Panc1 (cell line): ENCODE measurements at regions not wholly inside any gene's neighbourhood (a gene's known extent, or its start where the extent isn't known, plus 50 kb on each side); places are given as distances from the start of the nearest gene placed in this dataset.

Source experiments
- ATAC-seq: fragments of 200-7000 bp; cut with Tn5 transposase; 2 replicates; pipeline ENCODE4 v1.9.1; 2020; ENCODE audit warnings: mild to moderate bottlenecking, moderate library complexity
- BruUV-seq: library from RNA; stranded (reverse); fragments of 400-500 nt; replicated peaks from 2 replicates; lab custom pipeline; 2021; lab: Mats Ljungman, UMichigan
- CTCF ChIA-PET: fragments of 300-600 bp; sonication (Branson Sonifier 250); formaldehyde crosslinking; loops from one replicate; lab custom pipeline; 2022; ENCODE audit warnings: antibody characterized with exemption; lab: Charles Lee
- POLR2A ChIA-PET: fragments of 300-600 bp; sonication (Branson Sonifier 250); formaldehyde crosslinking; loops from one replicate; lab custom pipeline; 2022; ENCODE audit warnings: antibody characterized with exemption; lab: Charles Lee
- DNase-seq: peaks from one replicate; pipeline ENCODE4 v3.0.0-alpha.2; 2010; ENCODE audit warnings: low read depth, low spot score
- H3K27ac ChIP-seq: 2 replicates; pipeline ENCODE4 v1.5.1; 2011; ENCODE audit warnings: mild to moderate bottlenecking, low read length, inconsistent platforms
- H3K27me3 ChIP-seq: fragments of 200-500 bp; sonication (Bioruptor generic); 2 replicates; pipeline ENCODE4 v1.6.0; 2014; ENCODE audit warnings: low read length, inconsistent platforms; ENCODE audit not compliant: control insufficient read depth, insufficient read depth
- H3K36me3 ChIP-seq: fragments of 200-500 bp; sonication (Bioruptor generic); 2 replicates; pipeline ENCODE4 v1.5.1; 2014; ENCODE audit warnings: inconsistent platforms, mild to moderate bottlenecking, low read length, moderate library complexity; ENCODE audit not compliant: control insufficient read depth, insufficient read depth
- H3K4me1 ChIP-seq: 2 replicates; pipeline ENCODE4 v1.5.1; 2011; ENCODE audit warnings: inconsistent platforms, mild to moderate bottlenecking, low read length, moderate library complexity; ENCODE audit not compliant: control insufficient read depth, insufficient read depth
- H3K4me3 ChIP-seq, 2 experiments: 2 replicates each; pipeline ENCODE4 v1.5.1; 2011 to 2012; ENCODE audit warnings: low read depth in 2 of 2, low read length in 2 of 2, mild to moderate bottlenecking in 2 of 2, inconsistent platforms in 1 of 2, moderate library complexity in 1 of 2
- H3K9me3 ChIP-seq: fragments of 200-500 bp; sonication (Bioruptor generic); 2 replicates; pipeline ENCODE4 v1.5.1; 2014; ENCODE audit warnings: low read depth, mild to moderate bottlenecking, inconsistent platforms, low read length, moderate library complexity; ENCODE audit not compliant: control insufficient read depth, insufficient read depth
- POLR2AphosphoS5 ChIP-seq: IDR thresholded peaks from 2 replicates; pipeline ENCODE4 v1.6.1; 2012; ENCODE audit warnings: mild to moderate bottlenecking, low read depth, low read length, moderate library complexity
- SIN3A ChIP-seq: IDR thresholded peaks from 2 replicates; pipeline ENCODE4 v1.6.1; 2012; ENCODE audit warnings: low read depth, mild to moderate bottlenecking, low read length, moderate library complexity, borderline replicate concordance; ENCODE audit not compliant: insufficient read depth
- TCF7L2 ChIP-seq: IDR thresholded peaks from 2 replicates; pipeline ENCODE4 v1.6.1; 2011; ENCODE audit warnings: mild to moderate bottlenecking, low read depth, low read length, inconsistent platforms
- in situ Hi-C: cut with HindIII; loops from 2 replicates; pipeline ENCODE4 v1.10.0; 2016; ENCODE audit warnings: low sequenced_read_pairs, low pct_unique_long_range_greater_than_20kb
- intact Hi-C: fragments of 100-400 bp; cut with micrococcal nuclease; formaldehyde crosslinking; loops from one replicate; pipeline ENCODE4 v1.10.0; 2022; ENCODE audit not compliant: unreplicated experiment
- TF ChIP-seq, protein P1 (sequence below): fragments of 450-650 bp; IDR thresholded peaks from 2 replicates; pipeline ENCODE4 v1.5.1; 2017; ENCODE audit warnings: mild to moderate bottlenecking
- TF ChIP-seq, protein P2 (sequence below), 2 experiments: IDR thresholded peaks; 2 replicates each; pipeline ENCODE4 v1.6.1; 2011 to 2012; ENCODE audit warnings: low read depth in 2 of 2, control low read depth in 1 of 2, low read length in 1 of 2, mild to moderate bottlenecking in 1 of 2, moderate library complexity in 1 of 2; ENCODE audit not compliant: insufficient read depth in 1 of 2

DNA sequence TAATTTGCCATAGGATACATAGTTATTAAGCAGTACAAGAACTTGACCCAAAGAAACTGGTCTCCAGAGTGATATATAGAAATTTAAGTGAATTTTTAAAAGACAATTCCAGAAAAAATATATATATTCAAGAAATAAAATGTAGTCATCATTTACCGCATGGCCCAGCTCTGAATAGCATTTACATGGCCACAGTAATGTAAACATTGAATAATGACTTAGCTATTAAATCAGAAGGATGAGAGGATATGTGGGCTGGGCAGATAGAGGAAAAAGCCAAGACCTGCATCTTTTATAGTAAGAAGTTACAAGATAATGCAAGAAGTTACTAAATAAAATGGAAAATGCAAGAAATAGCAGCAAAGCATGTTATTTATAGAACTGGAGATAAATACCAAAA lies 405.2 kb upstream of the WWC1 start:
- TF ChIP-seq, protein P1, sequence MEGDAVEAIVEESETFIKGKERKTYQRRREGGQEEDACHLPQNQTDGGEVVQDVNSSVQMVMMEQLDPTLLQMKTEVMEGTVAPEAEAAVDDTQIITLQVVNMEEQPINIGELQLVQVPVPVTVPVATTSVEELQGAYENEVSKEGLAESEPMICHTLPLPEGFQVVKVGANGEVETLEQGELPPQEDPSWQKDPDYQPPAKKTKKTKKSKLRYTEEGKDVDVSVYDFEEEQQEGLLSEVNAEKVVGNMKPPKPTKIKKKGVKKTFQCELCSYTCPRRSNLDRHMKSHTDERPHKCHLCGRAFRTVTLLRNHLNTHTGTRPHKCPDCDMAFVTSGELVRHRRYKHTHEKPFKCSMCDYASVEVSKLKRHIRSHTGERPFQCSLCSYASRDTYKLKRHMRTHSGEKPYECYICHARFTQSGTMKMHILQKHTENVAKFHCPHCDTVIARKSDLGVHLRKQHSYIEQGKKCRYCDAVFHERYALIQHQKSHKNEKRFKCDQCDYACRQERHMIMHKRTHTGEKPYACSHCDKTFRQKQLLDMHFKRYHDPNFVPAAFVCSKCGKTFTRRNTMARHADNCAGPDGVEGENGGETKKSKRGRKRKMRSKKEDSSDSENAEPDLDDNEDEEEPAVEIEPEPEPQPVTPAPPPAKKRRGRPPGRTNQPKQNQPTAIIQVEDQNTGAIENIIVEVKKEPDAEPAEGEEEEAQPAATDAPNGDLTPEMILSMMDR: no peak
- TF ChIP-seq POLR2AphosphoS5 (no peak), SIN3A (no peak), TCF7L2 (no peak)
- TF ChIP-seq, protein P2, sequence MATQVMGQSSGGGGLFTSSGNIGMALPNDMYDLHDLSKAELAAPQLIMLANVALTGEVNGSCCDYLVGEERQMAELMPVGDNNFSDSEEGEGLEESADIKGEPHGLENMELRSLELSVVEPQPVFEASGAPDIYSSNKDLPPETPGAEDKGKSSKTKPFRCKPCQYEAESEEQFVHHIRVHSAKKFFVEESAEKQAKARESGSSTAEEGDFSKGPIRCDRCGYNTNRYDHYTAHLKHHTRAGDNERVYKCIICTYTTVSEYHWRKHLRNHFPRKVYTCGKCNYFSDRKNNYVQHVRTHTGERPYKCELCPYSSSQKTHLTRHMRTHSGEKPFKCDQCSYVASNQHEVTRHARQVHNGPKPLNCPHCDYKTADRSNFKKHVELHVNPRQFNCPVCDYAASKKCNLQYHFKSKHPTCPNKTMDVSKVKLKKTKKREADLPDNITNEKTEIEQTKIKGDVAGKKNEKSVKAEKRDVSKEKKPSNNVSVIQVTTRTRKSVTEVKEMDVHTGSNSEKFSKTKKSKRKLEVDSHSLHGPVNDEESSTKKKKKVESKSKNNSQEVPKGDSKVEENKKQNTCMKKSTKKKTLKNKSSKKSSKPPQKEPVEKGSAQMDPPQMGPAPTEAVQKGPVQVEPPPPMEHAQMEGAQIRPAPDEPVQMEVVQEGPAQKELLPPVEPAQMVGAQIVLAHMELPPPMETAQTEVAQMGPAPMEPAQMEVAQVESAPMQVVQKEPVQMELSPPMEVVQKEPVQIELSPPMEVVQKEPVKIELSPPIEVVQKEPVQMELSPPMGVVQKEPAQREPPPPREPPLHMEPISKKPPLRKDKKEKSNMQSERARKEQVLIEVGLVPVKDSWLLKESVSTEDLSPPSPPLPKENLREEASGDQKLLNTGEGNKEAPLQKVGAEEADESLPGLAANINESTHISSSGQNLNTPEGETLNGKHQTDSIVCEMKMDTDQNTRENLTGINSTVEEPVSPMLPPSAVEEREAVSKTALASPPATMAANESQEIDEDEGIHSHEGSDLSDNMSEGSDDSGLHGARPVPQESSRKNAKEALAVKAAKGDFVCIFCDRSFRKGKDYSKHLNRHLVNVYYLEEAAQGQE (IDR thresholded peaks at IDR 0.05; ENCODE audit: insufficient read depth in 1 of 2, low read depth in 2 of 2, low read length in 1 of 2): no peak
- no TSS peak for BruUV-seq
- no peaks in the 10 kb centered on the region for H3K4me1 ChIP-seq
- H3K27me3 ChIP-seq: no peaks in the 10 kb centered on the region
- no peaks in the 10 kb centered on the region for H3K9me3 ChIP-seq
- H3K36me3 ChIP-seq: no peaks in the 10 kb centered on the region
- POLR2A ChIA-PET: no interaction called here
- intact Hi-C loops: no loop called here
- DNase-seq: no peak
- in situ Hi-C loops: no loop called here
- H3K4me3 ChIP-seq: no peak overlapping the region
- no peak for ATAC-seq
- no peak overlapping the region for H3K27ac ChIP-seq
- CTCF ChIA-PET: no interaction called here

DNA sequence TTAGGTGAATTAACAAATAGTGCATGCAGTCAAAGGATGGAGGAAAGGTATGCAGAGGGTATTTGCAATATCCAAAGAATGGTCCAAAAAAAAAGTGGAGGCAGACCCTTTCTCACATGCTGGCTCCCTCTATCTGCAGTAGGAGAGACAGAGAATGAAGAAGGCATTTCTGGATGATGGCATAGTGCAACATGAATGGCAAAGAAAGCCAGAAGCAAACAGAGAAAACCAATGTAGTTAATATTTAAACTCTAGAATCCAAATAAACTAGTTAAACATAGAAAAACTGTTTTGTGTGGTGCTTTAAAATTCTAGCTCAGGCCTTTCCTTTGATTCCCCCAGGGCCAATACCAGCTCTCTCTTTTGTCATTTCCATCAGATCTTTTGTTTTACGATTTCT lies 403.1 kb upstream of the WWC1 start:
- no peaks in the 10 kb centered on the region for H3K36me3 ChIP-seq
- in situ Hi-C loops: no loop called here
- POLR2A ChIA-PET: no interaction called here
- no peaks in the 10 kb centered on the region for H3K9me3 ChIP-seq
- no peak overlapping the region for H3K27ac ChIP-seq
- TF ChIP-seq POLR2AphosphoS5: no peak
- TF ChIP-seq TCF7L2: no peak
- TF ChIP-seq, protein P1: no peak
- TF ChIP-seq, protein P2 (IDR thresholded peaks at IDR 0.05; ENCODE audit: insufficient read depth in 1 of 2, low read depth in 2 of 2, low read length in 1 of 2): no peak
- no peak for TF ChIP-seq SIN3A
- H3K27me3 ChIP-seq: no peaks in the 10 kb centered on the region
- no peak for ATAC-seq
- CTCF ChIA-PET: no interaction called here
- BruUV-seq: no TSS peak
- no peak overlapping the region for H3K4me3 ChIP-seq
- intact Hi-C loops: no loop called here
- no peak for DNase-seq
- H3K4me1 ChIP-seq: no peaks in the 10 kb centered on the region
